ELR (cell line): ENCODE measurements at regions not wholly inside any gene's neighbourhood (a gene's known extent, or its start where the extent isn't known, plus 50 kb on each side); places are given as distances from the start of the nearest gene placed in this dataset.
"Not testable (repeated sequence)": the region's sequence is repeated elsewhere in the genome, so short reads cannot be mapped to it uniquely, and the experiment has no call there.

Source experiments
- DNase-seq: peaks from one replicate; pipeline ENCODE4 v3.0.0-alpha.2; 2015; ENCODE audit warnings: low read depth

DNA sequence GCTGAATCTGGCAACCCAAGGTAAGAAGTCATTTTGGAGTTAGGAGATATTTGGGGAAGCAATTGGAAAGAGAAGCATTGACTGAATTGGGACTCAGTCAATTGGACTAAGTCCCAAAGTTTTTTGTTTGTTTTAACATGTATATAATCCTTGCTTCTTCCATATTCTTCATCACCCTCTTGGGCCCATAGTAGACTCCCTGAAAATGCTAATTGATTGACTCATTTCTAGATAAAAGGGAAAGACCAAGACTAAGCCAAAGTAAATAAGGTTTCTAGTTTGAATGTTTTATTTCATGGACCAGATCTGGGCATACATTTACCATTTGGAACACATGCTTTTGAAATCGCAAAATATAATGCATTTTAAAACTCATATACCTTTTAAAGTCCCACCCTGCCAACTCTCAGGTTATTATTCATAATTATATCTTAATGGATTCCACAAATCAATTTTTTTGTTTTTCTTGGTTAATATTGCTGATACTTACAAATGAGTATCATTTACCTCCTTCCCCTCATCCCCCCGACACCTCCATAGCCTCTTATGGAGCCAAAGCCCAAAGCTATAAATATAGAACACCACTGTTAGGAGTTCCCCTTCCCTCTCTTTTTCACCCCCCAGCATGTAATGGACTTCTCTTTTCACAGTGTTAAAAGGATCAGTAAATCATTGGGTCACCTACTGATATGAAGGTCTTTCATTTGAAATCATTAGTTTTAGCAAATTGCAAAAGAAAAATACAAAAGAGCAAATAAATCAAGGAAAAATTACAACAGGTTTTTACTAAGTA, 674.0 kb upstream of the SOX9 start:
- no peak for DNase-seq

DNA sequence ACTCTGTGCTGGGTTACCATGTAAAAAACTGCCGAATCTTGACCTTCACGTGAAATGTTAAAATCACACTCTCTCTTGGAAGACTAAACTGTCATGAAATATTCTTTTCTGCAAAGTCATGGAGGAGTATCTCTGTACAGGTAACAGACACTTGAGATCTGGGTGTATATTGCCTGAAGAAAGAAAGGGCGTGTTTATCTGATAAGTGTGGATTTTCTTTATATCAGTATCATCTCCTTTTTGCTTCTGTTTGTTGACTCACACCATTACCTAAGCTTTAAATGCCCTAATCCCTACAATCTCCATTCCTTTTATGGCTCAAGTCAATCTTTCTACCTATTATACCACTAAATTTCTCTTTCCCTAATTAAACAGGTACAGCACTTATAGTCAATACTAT, 673.2 kb upstream of the SOX9 start:
- DNase-seq: no peak

DNA sequence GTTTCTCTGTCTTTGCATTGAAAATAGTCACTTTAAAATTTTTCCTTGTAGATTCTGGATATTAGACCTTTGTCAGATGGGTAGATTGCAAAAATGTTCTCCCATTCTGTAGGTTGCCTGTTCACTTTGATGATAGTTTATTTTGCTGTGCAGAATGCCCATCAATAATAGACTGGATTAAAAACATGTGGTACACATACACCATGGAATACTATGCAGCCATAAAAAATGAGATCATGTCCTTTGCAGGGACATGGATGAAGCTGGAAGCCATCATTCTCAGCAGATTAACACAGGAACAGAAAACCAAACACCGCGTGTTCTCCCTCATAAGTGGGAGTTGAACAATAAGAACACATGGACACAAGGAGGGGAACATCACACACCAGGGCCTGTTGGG, 670.2 kb upstream of the SOX9 start:
- not testable (repeated sequence) for DNase-seq

DNA sequence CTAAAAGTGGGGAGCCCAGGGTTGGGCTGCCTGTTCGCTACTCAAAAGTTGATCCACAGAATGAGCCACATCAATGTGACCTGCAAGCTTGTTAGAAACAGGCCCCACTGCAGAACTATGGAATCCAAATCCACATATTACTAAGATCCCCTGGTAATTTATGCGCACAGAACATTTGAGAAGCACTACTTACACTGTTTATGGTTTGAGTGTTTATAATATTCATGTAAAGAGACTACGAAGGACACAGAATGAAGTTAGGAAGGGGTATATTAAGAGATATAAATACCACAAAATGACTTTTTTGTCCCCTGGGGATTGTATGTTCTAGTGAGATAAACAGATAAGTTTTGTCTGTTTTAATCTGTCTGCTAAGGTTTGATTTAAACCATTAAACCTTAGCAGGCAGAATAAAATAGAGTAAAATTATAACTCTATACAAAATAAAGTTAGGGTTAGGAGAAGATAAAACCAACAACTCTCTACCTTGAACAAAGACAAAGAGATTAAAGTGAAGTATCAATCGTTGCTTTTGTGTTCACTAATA, 666.9 kb upstream of the SOX9 start:
- no peak for DNase-seq

DNA sequence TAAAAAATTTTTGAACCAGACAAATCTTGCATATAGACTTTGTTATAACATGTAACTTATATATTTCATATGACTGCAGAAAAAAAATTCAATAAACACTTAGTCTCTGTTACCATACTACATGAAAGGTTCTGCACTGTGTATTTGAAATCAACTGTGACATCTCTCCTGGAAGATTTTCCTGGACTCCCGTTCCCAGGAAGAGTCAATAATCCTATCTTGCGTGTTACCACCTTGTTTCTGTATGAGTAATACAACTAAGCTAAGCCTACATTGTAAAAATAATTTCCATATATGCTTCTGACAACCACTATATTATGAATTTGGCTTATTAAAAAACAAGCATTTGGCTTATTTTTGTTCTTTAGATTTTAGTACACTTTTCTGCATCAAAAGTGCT, 665.6 kb upstream of the SOX9 start:
- DNase-seq: no peak

DNA sequence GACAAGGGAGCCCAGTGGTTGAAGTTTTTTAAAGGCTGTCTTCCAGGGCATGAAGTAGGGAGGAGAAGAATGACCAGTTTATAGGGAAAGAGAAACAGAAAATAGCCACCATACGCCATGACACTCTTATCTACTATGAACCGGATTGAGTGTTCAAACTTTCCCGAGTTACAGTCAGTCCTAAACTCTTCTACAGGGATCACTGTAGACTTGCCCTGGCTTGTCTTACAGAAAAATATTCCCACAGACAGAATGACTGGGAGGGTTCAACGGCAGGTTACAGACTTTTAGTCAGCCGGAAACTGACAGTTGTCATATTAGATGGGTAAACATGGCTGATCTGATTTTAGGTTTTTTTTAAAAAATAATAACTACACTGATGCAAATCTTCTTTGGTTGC, 662.5 kb upstream of the SOX9 start:
- no peak for DNase-seq

DNA sequence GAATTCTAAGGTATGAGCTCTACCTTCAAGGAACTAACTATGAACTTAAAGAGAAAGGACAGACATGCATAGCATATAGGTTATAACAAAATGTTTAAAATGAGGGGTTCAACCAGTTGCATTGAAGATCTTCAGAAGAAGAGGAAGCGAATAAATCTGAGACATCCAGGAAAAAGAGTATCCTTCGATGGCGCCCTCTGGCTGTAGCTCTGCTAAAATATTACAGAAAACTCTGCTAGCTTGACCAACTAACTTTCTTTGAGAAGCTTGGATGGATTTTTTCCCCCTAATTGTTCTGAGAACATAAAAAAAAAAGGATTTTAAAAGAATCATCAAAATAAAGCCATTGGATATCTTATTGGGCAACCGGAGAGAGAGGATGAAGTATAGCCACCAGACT, 659.9 kb upstream of the SOX9 start:
- DNase-seq: peak; percentile 68

DNA sequence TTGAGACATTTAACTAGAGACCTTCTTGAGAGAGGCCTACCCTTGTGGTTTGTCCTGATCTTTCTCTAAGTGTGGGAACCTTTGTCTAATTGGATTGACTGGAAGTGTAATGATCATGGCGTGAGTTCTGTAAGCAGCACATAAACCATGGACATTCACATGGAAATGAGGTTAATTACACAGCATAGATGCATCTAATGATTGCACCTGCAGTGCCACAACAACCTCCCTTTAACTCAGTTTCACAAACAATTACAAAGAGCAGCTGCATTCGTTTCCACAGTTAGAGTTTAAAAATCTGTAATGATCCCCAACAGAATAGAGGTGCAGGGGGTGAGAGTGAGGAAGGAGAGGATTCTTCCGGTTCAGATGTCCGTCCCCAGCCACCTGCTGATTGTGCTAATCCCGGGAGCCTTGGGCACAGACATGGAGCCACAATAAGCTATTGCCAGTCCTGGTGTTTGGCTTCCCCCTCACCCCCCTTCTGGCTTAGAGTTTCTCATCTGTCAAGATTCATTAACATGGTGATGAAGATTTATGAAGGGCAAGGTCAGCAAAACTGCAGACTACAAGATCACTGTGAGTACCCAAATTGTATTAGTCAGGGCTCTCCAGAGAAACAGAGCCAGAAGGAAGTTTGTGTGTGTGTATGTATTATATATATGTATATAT, 659.2 kb upstream of the SOX9 start:
- DNase-seq: no peak

DNA sequence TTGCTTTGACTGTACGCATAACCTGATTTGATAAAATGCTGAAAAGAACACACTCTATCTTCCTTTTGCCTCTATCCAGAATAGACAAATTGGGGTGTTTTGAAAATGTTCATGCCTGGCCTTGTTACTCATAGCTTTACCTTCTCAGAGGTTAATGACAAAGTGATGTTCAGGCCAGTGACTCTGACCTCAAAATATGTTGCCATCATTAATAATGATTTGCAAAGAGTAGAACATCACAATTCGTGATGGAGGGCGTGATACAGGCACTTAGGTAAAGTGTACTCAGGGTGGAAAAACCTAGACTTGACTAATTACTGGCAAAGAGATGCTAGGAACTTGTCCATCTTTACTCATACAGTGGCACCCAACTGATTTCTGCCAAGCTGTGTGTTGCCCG, 656.6 kb upstream of the SOX9 start:
- DNase-seq: no peak

DNA sequence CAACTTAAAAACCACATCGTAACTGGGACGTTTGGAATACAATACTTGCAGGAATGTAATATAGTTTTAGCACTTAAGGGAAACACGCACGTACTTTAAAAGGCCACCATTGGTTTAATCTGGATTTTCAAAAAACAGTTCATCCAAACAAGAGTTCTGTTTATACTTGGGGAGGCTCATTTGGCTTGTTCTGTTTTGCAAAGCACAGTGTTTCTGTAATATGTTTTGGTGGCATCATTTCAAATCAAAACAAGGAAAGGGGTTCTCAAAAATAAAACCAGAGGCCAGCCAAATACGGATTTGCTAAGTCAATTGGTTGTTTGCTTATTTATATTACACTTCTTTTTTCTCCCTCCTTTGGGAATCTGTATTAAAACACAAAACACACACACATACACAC, 656.1 kb upstream of the SOX9 start:
- no peak for DNase-seq

DNA sequence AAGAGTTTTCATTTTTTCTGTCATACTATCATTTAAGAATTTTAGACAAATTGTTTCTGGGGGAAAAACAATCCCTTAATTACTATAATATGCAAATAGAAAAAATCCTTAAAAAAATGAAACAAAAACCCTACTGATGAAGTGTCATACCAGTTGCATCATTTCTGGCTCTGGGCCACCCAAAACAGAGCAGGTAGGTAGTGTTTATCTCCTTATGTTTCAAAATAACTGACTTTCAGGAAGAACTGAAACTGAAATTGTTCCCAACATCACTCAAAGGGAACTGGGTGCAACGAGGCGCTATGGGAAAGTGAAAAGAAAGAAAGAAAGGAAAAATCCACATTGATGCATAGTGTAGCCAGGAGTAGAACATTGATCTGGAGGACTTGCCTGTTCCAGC, 653.1 kb upstream of the SOX9 start:
- DNase-seq: no peak

DNA sequence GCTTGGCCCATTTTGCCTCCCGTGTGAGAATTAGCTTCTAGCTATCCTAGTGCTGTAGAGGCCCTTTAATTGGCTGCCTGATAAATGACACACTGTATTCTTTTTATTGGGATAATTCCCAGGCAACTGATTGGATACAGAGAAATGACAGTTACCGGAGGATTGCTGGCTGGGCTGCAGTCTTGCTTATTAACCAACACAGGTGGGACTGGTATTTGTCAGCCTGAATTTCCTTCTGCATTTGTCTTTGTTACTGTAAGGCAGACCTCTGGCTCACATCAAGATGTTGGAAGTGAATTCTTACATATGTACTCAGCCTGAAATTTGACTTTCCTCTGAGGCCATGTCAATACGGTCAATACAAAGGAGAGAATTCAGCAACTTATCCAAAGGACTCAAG, 650.8 kb upstream of the SOX9 start:
- no peak for DNase-seq

DNA sequence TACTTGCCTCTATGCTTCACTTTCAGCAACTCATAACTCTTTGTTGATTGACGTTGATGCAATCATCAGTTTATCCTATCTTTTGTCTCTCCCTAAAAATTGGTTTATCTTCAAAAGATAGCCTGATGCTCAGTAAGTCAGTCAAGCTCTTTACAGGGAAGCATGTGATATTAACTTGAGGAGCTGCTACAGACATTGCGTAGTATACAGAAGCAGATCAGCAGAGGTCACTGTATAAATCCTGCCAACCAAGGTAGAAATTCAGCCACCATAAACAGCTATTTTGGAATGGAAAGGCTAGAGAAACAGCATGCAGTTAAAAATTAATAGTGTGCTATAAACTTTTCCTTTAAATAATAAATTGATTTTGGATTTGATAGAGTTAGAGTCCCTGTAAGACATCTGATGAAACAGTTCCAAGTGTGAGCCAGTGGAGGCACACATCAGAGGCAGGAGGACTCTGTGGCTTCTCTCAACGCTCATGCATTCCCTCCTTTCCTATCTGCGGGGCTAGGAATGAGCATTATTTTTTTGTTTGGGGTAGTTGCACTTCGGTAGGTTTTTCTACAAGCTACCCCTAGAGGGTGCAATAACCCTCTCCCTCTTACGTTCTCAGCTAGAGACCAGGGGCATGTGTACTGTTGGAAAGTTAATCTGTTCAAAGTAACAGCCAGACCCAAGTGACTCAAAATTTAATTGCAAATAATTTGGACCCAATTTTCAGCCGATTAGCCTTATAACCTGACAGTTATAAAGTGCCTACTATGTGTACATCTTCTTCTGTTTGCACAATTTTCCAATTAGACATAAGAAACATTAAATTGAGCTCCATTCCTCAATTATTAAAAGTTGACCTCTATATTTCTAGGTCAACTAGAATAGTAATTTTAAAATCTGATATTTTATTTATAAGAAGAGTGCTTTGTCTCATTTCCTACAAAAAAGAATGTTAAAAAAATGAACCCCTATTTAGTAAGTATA, 647.7 kb upstream of the SOX9 start:
- peak; percentile 82 for DNase-seq

DNA sequence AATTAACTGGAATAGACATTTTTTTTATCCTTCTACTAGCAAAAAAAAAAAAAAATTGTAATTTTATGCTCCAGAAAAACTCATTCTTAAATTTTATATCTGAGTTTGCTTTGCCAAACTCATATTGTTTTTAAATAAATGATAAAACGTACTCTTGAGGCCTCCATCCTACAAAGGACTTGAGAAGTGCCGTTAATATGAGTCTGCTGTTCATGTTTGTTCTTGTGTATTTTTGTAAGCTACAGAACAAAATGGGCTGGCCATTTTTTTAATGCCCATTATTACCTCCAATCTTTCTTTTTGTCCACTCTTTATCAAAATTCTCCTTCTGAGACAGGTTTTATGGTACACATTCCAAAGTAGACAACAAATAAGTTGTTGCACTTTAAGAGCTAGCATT, 643.5 kb upstream of the SOX9 start:
- no peak for DNase-seq

DNA sequence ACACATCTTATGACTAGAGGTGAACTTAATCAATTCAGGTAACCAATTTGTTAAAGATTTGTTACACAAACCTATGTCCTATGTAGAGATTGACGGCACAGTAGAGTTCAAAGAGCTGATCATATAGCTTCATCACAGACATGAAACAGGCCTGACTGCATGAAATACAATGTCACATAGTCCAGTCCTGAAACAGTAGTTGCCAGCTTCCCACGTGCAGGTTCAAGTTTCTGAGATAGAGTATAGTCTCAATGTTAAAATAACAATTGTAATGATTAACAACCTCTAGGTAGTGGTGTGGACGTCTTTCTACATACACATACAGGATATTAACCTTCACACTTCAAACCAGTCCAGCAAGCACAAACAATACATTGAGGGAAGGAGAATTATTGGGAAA, 640.7 kb upstream of the SOX9 start:
- no peak for DNase-seq

DNA sequence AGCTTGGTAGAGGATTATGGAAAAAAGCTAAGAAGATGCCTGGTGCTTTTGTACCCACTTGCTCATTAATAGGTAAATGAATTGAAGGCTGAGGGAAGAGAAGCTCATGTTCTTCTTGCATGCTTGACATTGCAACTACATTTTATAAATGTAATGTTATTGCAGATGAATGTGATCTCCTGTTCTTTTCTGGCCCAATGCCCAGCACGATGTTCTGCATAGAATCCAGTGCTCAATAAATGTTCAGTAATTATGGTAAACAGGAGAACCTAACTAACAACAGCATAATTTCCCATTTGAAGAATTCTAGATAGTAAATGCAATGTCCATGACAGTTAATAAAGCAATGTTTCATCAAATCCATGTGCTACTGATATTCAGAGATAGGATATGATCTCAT, 638.2 kb upstream of the SOX9 start:
- DNase-seq: no peak

DNA sequence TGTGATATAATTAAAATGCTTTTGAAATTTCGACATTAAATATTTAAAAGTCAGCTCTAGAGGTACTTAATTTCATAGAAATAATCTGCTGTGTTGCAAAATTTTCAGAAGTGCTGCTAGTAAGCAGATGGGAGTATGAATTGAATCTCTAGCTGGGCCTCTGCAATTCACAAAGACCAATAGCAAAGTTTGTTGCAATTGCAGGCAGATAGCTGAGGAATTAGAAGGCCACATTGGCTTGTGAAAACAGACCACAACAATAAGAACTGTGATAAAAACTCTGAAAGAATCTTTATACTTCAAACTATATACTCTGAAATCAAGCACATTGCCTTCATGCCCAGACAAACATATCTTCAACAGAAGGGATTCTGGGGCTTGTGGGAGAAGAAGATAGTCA, 636.3 kb upstream of the SOX9 start:
- no peak for DNase-seq

DNA sequence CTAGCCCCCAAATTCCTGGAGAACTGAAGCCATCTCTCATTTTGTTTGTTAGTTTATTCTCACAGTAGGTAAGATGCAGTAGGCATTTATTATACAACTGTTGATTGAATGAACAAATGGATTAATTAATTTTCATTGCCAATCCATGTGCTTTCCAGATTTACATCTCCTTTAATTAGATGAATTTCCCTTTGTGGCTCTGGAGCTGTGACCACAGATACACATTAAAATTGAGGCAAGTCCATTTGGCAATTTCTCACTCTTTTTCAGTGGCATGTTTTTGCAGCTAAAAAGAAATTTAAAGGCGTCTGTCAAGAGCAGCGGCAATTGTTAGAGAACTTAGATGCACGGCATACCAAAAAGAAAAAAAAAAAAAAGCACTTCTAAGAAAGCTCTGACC, 635.4 kb upstream of the SOX9 start:
- no peak for DNase-seq

DNA sequence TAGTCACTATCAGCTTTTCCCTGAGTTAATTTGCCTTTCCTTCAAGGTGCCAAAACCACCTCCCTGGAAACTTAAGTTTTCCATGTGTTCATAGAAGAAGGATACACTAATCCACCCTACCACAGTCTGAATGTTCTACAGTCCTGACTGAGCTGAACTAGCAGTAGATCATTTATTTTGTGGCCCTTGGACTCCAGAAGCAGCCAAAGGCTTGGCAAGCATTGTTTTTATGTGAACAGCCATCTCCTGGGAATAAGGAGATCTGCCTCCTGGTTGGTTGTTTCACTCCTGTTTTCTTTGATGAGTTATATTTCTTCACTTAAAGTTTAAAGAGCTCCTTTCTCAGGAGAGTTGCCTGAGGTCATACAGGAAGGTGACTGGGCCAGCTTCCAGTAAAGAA, 634.6 kb upstream of the SOX9 start:
- DNase-seq: no peak

DNA sequence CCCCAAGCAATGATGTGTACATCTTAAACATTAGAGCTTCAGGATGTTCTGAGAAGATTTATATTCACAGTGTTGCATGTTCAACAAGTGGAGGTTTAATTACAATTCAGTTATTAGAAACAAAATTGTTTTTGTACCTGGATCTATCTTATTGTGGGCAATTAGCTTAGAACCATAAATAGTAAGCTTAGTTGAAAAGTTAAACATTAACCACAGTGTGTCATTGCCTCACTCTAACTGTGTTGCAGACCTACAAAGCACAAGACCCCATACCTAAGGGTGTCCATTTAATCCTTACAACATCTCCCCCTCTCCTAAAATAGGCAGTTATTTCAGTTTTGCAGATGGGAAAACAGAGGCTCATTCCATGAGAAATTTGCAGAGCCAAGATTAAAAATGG, 632.0 kb upstream of the SOX9 start:
- DNase-seq: no peak

DNA sequence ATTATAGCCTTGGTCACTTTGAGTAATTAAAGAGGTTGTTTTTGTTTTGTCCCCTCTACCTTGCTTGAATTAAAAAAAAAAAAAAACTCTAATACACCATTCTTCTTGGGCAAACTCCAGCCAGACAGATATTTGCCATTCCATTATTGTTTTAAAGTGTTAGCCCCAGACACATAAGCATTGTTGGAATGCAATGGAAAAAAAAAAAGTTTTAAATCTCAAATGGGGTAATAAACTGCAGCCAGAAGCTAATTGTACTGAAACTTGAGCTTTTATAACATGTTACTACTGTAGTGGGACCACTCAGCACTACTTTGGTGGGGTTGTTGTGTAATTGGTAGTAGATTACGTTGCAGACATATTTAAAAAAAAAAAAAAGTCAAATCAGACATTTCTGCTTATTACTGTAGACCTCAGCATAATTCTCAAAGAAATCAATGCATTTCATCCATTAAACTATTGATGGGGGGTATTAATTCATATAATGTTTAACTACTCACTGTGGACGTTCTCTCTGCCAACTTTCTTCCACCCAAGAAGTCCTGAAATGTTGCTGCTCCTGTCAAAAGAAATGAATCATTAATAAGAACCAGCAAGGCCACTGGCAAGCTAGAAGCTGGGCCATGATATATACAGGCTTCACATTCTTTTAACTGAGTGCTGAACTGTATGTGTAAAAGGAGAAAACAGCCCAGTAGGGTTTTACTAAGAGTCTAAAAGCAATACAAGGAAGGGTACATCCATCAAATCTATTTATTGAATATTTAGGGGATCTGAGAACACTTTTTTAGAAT, 626.6 kb upstream of the SOX9 start:
- no peak for DNase-seq

DNA sequence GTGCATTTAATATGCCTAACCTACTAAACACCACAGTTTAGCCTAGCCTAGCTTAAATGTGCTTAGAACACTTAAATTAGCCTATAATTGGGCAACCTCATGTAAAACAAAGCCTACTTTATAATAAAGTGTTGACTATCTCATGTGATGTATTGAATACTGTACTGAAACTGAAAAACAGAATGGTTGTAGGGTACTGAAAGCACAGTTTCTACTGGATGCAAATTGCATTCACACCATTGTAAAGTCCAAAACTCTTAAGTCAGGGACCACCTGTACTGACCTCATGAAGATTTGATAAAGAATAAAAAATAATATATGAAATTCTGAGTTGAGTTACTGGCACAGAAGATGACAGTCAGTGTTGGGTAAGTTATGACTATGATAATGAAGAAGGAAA, 625.4 kb upstream of the SOX9 start:
- no peak for DNase-seq
